ENCODE measurements at regions not wholly inside any gene's neighbourhood (a gene's known extent, or its start where the extent isn't known, plus 50 kb on each side); places are given as distances from the start of the nearest gene placed in this dataset.
"Not testable (repeated sequence)": the region's sequence is repeated elsewhere in the genome, so short reads cannot be mapped to it uniquely, and the experiment has no call there.

- H3K36me3 ChIP-seq (ENCODE audit: control insufficient read depth, insufficient read depth, low read length) = no peaks in the 10 kb centered on the region
- no peaks in the 10 kb centered on the region for H3K27me3 ChIP-seq (ENCODE audit: control insufficient read depth, insufficient read depth, low read length)
- ChIA-PET POLR2A (no interaction called here), CTCF (no interaction called here)
- no peak overlapping the region for H3K27ac ChIP-seq (ENCODE audit: low read length)
- ATAC-seq (no peak), DNase-seq (ENCODE audit: low read depth, low spot score) (no peak)
- H3K4me3 ChIP-seq (ENCODE audit: low read depth in 2 of 2, low read length in 2 of 2) = no peak overlapping the region
- no TSS peak for BruUV-seq (replicated peaks)
- in situ Hi-C loops (cut with HindIII; ENCODE audit: low pct_unique_long_range_greater_than_20kb, low sequenced_read_pairs) = no loop called here
- intact Hi-C loops (cut with micrococcal nuclease; ENCODE audit: unreplicated experiment) = no loop called here
- TF ChIP-seq SIN3A (IDR thresholded peaks at IDR 0.05; ENCODE audit: borderline replicate concordance, insufficient read depth, low read depth, low read length) (no peak), TCF7L2 (IDR thresholded peaks at IDR 0.05; ENCODE audit: low read depth, low read length) (no peak), REST (IDR thresholded peaks at IDR 0.05; ENCODE audit: insufficient read depth in 1 of 2, low read depth in 2 of 2, low read length in 1 of 2) (no peak), POLR2AphosphoS5 (IDR thresholded peaks at IDR 0.05; ENCODE audit: low read depth, low read length) (no peak)
- TF ChIP-seq, protein P1, sequence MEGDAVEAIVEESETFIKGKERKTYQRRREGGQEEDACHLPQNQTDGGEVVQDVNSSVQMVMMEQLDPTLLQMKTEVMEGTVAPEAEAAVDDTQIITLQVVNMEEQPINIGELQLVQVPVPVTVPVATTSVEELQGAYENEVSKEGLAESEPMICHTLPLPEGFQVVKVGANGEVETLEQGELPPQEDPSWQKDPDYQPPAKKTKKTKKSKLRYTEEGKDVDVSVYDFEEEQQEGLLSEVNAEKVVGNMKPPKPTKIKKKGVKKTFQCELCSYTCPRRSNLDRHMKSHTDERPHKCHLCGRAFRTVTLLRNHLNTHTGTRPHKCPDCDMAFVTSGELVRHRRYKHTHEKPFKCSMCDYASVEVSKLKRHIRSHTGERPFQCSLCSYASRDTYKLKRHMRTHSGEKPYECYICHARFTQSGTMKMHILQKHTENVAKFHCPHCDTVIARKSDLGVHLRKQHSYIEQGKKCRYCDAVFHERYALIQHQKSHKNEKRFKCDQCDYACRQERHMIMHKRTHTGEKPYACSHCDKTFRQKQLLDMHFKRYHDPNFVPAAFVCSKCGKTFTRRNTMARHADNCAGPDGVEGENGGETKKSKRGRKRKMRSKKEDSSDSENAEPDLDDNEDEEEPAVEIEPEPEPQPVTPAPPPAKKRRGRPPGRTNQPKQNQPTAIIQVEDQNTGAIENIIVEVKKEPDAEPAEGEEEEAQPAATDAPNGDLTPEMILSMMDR (IDR thresholded peaks at IDR 0.05) = no peak
- no peaks in the 10 kb centered on the region for H3K4me1 ChIP-seq (ENCODE audit: control insufficient read depth, insufficient read depth, low read length)
- H3K9me3 ChIP-seq (ENCODE audit: control insufficient read depth, insufficient read depth, low read depth, low read length) = no peaks in the 10 kb centered on the region
Measured at GRCh38 chrX:45986081-45986480, 559.1 kb downstream of the ZNF674 start.

- CTCF ChIA-PET; H3K27me3 ChIP-seq (ENCODE audit: control insufficient read depth, insufficient read depth, low read length); POLR2A ChIA-PET; intact Hi-C loops (cut with micrococcal nuclease; ENCODE audit: unreplicated experiment); ATAC-seq; H3K4me3 ChIP-seq (ENCODE audit: low read depth in 2 of 2, low read length in 2 of 2); H3K27ac ChIP-seq (ENCODE audit: low read length); H3K4me1 ChIP-seq (ENCODE audit: control insufficient read depth, insufficient read depth, low read length); in situ Hi-C loops (cut with HindIII; ENCODE audit: low pct_unique_long_range_greater_than_20kb, low sequenced_read_pairs); BruUV-seq (replicated peaks); H3K9me3 ChIP-seq (ENCODE audit: control insufficient read depth, insufficient read depth, low read depth, low read length); H3K36me3 ChIP-seq (ENCODE audit: control insufficient read depth, insufficient read depth, low read length); DNase-seq (ENCODE audit: low read depth, low spot score): not testable (repeated sequence)
Measured at GRCh38 chrX:45982958-45983727, 562.1 kb downstream of the ZNF674 start.

DNA sequence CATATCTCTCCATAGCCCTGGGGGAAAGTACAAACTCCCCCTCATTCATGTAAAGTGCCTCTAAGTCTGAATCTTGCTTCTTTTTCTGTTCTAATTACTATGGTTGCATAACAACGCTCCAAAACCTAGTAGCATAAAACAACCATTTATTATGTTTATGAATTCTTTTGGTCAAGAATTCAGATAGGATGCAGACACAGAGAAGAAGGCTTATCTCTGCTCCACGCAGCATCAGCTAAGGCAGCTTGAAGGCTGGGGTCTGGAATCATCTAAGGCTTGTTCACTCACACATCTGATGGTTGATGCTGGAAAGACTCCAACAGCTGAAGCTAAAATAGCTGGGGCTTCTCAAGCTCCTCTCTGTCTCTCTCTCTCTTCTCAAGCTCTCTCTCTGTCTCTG, 564.5 kb downstream of the ZNF674 start:
- H3K36me3 ChIP-seq (ENCODE audit: control insufficient read depth, insufficient read depth, low read length) = no peaks in the 10 kb centered on the region

More for the DNA sequence above, 564.5 kb downstream of the ZNF674 start:
- ChIA-PET POLR2A (no interaction called here), CTCF (no interaction called here)
- Histone ChIP-seq H3K4me1 (ENCODE audit: control insufficient read depth, insufficient read depth, low read length) (no peaks in the 10 kb centered on the region), H3K27ac (ENCODE audit: low read length) (no peak overlapping the region), H3K9me3 (ENCODE audit: control insufficient read depth, insufficient read depth, low read depth, low read length) (no peaks in the 10 kb centered on the region), H3K4me3 (ENCODE audit: low read depth in 2 of 2, low read length in 2 of 2) (no peak overlapping the region), H3K27me3 (ENCODE audit: control insufficient read depth, insufficient read depth, low read length) (no peaks in the 10 kb centered on the region)
- DNase-seq (ENCODE audit: low read depth, low spot score) (no peak), ATAC-seq (no peak)
- TF ChIP-seq, protein P1 (IDR thresholded peaks at IDR 0.05) = no peak
- TF ChIP-seq TCF7L2 (IDR thresholded peaks at IDR 0.05; ENCODE audit: low read depth, low read length) = no peak
- TF ChIP-seq SIN3A (IDR thresholded peaks at IDR 0.05; ENCODE audit: borderline replicate concordance, insufficient read depth, low read depth, low read length) = no peak
- TF ChIP-seq POLR2AphosphoS5 (IDR thresholded peaks at IDR 0.05; ENCODE audit: low read depth, low read length) = no peak
- no peak for TF ChIP-seq REST (IDR thresholded peaks at IDR 0.05; ENCODE audit: insufficient read depth in 1 of 2, low read depth in 2 of 2, low read length in 1 of 2)
- in situ Hi-C loops (cut with HindIII; ENCODE audit: low pct_unique_long_range_greater_than_20kb, low sequenced_read_pairs) (no loop called here), intact Hi-C loops (cut with micrococcal nuclease; ENCODE audit: unreplicated experiment) (no loop called here)
- BruUV-seq (replicated peaks) = no TSS peak

Measured in Panc1 (cell line).